OCI-LY1 (cell line): ENCODE measurements at regions not wholly inside any gene's neighbourhood (a gene's known extent, or its start where the extent isn't known, plus 50 kb on each side); places are given as distances from the start of the nearest gene placed in this dataset.
A peak's percentile ranks its signal among the peaks of the same experiment; 100 is the strongest.

Experiments
- H2AFZ ChIP-seq: fragments of 200-600 bp; sonication (generic), shearing (Covaris generic); 2 replicates; pipeline ENCODE4 v1.6.0; 2014; ENCODE audit warnings: antibody characterized with exemption, mild to moderate bottlenecking, low read length
- H3F3A ChIP-seq: fragments of 200-600 bp; sonication (generic), shearing (Covaris generic); 2 replicates; pipeline ENCODE4 v1.6.0; 2014; ENCODE audit warnings: mild to moderate bottlenecking, antibody characterized with exemption, low read length, moderate library complexity; ENCODE audit not compliant: insufficient read depth
- H3K27ac ChIP-seq: fragments of 200-600 bp; sonication (generic); 2 replicates; pipeline ENCODE4 v1.5.1; 2014; ENCODE audit warnings: low read length, mixed run types, mild to moderate bottlenecking, low read depth; ENCODE audit not compliant: poor library complexity, severe bottlenecking
- H3K27me3 ChIP-seq: fragments of 200-600 bp; sonication (generic); 2 replicates; pipeline ENCODE4 v1.6.0; 2014; ENCODE audit warnings: antibody characterized with exemption, mild to moderate bottlenecking, low read length, moderate library complexity; ENCODE audit not compliant: insufficient read depth
- H3K36me3 ChIP-seq: fragments of 200-600 bp; sonication (generic); 2 replicates; pipeline ENCODE4 v1.6.1; 2014; ENCODE audit warnings: mild to moderate bottlenecking, antibody characterized with exemption, low read length, moderate library complexity, mixed read lengths; ENCODE audit not compliant: insufficient read depth
- H3K4me1 ChIP-seq: fragments of 200-600 bp; sonication (generic); 2 replicates; pipeline ENCODE4 v1.5.1; 2014; ENCODE audit warnings: mild to moderate bottlenecking, low read length, moderate library complexity; ENCODE audit not compliant: insufficient read depth, severe bottlenecking
- H3K4me2 ChIP-seq: fragments of 200-600 bp; sonication (generic), shearing (Covaris generic); 2 replicates; pipeline ENCODE4 v1.6.1; 2014; ENCODE audit warnings: low read length
- H3K4me3 ChIP-seq: fragments of 200-600 bp; sonication (generic); 2 replicates; pipeline ENCODE4 v1.5.1; 2014; ENCODE audit warnings: low read length, low read depth, mild to moderate bottlenecking, mixed read lengths; ENCODE audit not compliant: poor library complexity, severe bottlenecking
- H3K79me2 ChIP-seq: fragments of 200-600 bp; shearing (Covaris generic); 2 replicates; pipeline ENCODE4 v1.6.1; 2016; ENCODE audit warnings: mixed run types, low read length, mixed read lengths; ENCODE audit not compliant: insufficient read depth
- H3K9ac ChIP-seq: fragments of 200-600 bp; sonication (generic), shearing (Covaris generic); 2 replicates; pipeline ENCODE4 v1.6.1; 2014; ENCODE audit warnings: mild to moderate bottlenecking, low read length, mixed read lengths
- H3K9me2 ChIP-seq: fragments of 200-600 bp; sonication (generic), shearing (Covaris generic); 2 replicates; pipeline ENCODE4 v1.6.1; 2014; ENCODE audit warnings: low read depth, mild to moderate bottlenecking, low read length, mixed read lengths
- H3K9me3 ChIP-seq: fragments of 200-600 bp; shearing (Covaris generic); 2 replicates; pipeline ENCODE4 v1.6.1; 2014; ENCODE audit warnings: low read length, mixed read lengths
- H4K20me1 ChIP-seq: fragments of 200-600 bp; sonication (generic), shearing (Covaris generic); 2 replicates; pipeline ENCODE4 v1.6.0; 2016; ENCODE audit warnings: mild to moderate bottlenecking, low read length; ENCODE audit not compliant: insufficient read depth
- CTCF ChIP-seq: fragments of 200-600 bp; sonication (generic), shearing (Covaris generic); IDR thresholded peaks from 2 replicates; pipeline ENCODE4 v1.5.1; 2017; ENCODE audit warnings: mild to moderate bottlenecking, antibody characterized with exemption, low read length, moderate library complexity, mixed read lengths
- EZH2 ChIP-seq: fragments of 200-600 bp; sonication (generic), shearing (Covaris generic); IDR thresholded peaks from 2 replicates; pipeline ENCODE4 v1.8.0; 2017; ENCODE audit warnings: borderline replicate concordance, mixed run types, mild to moderate bottlenecking, antibody characterized with exemption, low read length, moderate library complexity, mixed read lengths

GRCh38 chr7:142539901-142540300 lies 209.4 kb upstream of the PRSS1 start:
- no peak overlapping the region for H3K4me3 ChIP-seq
- H3K79me2 ChIP-seq: no peaks in the 10 kb centered on the region
- H3K27ac ChIP-seq: no peak overlapping the region
- no peak overlapping the region for H3K9ac ChIP-seq
- H3K4me2 ChIP-seq: no peak overlapping the region
- no peak overlapping the region for H2AFZ ChIP-seq
- H3K9me3 ChIP-seq: no peaks in the 10 kb centered on the region
- H3K27me3 ChIP-seq: no peaks in the 10 kb centered on the region
- no peaks in the 10 kb centered on the region for H3K4me1 ChIP-seq
- H4K20me1 ChIP-seq: no peaks in the 10 kb centered on the region
- H3F3A ChIP-seq: no peaks in the 10 kb centered on the region
- no peaks in the 10 kb centered on the region for H3K9me2 ChIP-seq
- H3K36me3 ChIP-seq: no peaks in the 10 kb centered on the region
- TF ChIP-seq EZH2 (no peak), CTCF (no peak)

GRCh38 chr7:142537760-142538159 lies 211.5 kb upstream of the PRSS1 start:
- no peaks in the 10 kb centered on the region for H3K79me2 ChIP-seq

GRCh38 chr7:142535123-142535779 lies 214.0 kb upstream of the PRSS1 start:
- Histone ChIP-seq H3F3A (no peaks in the 10 kb centered on the region), H3K9ac (no peak overlapping the region), H3K27ac (no peak overlapping the region), H3K79me2 (no peaks in the 10 kb centered on the region), H3K9me3 (no peaks in the 10 kb centered on the region), H3K36me3 (no peaks in the 10 kb centered on the region), H3K9me2 (no peaks in the 10 kb centered on the region), H3K4me2 (no peak overlapping the region), H3K4me1 (no peaks in the 10 kb centered on the region), H3K4me3 (no peak overlapping the region), H3K27me3 (no peaks in the 10 kb centered on the region), H2AFZ (no peak overlapping the region), H4K20me1 (no peaks in the 10 kb centered on the region)
- no peak for TF ChIP-seq EZH2
- peak; percentile 96 for TF ChIP-seq CTCF

More at GRCh38 chr7:142537760-142538159, 211.5 kb upstream of the PRSS1 start:
- TF ChIP-seq CTCF (no peak), EZH2 (no peak)
- Histone ChIP-seq H3K9me2 (no peaks in the 10 kb centered on the region), H3K27ac (no peak overlapping the region), H3K4me2 (no peak overlapping the region), H3K36me3 (no peaks in the 10 kb centered on the region), H3K4me1 (no peaks in the 10 kb centered on the region), H4K20me1 (no peaks in the 10 kb centered on the region), H2AFZ (no peak overlapping the region), H3K4me3 (no peak overlapping the region), H3K9ac (no peak overlapping the region), H3K27me3 (no peaks in the 10 kb centered on the region), H3F3A (no peaks in the 10 kb centered on the region), H3K9me3 (no peaks in the 10 kb centered on the region)
